Type B pancreatic cell (in vitro differentiated cells): ENCODE measurements at regions not wholly inside any gene's neighbourhood (a gene's known extent, or its start where the extent isn't known, plus 50 kb on each side); places are given as distances from the start of the nearest gene placed in this dataset.

ENCODE experiments used
- DNase-seq: peaks from one replicate; pipeline ENCODE4 v3.0.0; 2021; ENCODE audit warnings: mixed read lengths; ENCODE audit not compliant: unreplicated experiment; ENCODE audit errors: extremely low spot score
- H3K27ac Mint-ChIP-seq: 2 replicates; pipeline ENCODE4 v1.8.0; 2021; ENCODE audit warnings: mild to moderate bottlenecking, mixed read lengths
- H3K27me3 Mint-ChIP-seq: 2 replicates; pipeline ENCODE4 v1.8.0; 2021; ENCODE audit warnings: mixed read lengths
- H3K36me3 Mint-ChIP-seq: 2 replicates; pipeline ENCODE4 v1.8.0; 2021; ENCODE audit warnings: mixed read lengths
- H3K4me1 Mint-ChIP-seq: one replicate; pipeline ENCODE4 v1.8.0; 2021; ENCODE audit warnings: mixed read lengths; ENCODE audit not compliant: unreplicated experiment
- H3K4me3 Mint-ChIP-seq: 2 replicates; pipeline ENCODE4 v1.8.0; 2021; ENCODE audit warnings: mild to moderate bottlenecking, mixed read lengths
- H3K9me3 Mint-ChIP-seq: 2 replicates; pipeline ENCODE4 v1.8.0; 2021; ENCODE audit warnings: mixed read lengths
- TF ChIP-seq, protein P1 (sequence below): fragments of 200-600 bp; sonication (generic); conservative IDR thresholded peaks from 2 replicates; pipeline ENCODE4 v1.5.0; 2021; ENCODE audit warnings: antibody characterized with exemption, mild to moderate bottlenecking

DNA sequence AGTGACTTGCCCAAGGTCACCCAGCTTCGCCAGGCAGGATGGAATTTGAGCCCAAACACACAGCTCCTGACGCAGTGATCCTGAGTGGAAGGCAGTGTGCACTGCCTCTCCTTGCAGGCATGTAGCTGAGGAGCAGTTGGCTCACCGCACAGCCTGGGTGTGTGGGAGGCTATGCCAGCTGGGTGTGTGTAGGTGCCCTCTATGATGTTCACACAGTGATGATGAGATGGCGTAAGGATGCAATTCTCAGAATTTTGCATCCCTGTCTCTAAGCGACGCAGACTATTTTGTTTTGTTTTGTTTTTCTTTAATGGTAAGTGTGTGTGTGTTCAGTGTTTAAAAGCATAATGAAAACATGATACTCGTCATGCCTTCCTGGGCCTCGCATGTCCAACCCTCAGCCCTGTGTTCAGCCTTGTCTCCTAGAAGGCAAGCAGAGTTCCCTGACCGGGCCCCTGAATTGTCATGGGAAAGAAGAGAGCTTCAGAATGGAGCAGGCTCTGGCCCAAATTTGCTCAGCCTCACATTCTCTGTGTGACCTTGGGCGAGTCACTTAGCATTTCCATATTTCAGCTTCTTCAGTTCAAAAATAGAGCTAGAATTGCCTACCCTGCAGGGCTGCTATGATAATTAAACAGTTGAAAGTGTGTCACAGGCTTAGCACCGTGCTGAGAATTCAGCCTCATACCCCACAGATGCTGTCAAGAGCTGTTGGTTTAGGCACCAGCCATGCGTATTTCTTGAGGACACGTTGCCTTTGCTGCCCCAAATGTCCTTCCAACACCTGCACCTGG lies 603.6 kb upstream of the RAB6C start:
- no peaks in the 10 kb centered on the region for H3K36me3 Mint-ChIP-seq
- no peak overlapping the region for H3K4me3 Mint-ChIP-seq
- H3K4me1 Mint-ChIP-seq, result peaks cover 9% of the 10 kb centered on the region
- no peak overlapping the region for H3K27ac Mint-ChIP-seq
- no peaks in the 10 kb centered on the region for H3K9me3 Mint-ChIP-seq
- no peak for DNase-seq
- H3K27me3 Mint-ChIP-seq, result peaks cover 5% of the 10 kb centered on the region
- TF ChIP-seq, protein P1, sequence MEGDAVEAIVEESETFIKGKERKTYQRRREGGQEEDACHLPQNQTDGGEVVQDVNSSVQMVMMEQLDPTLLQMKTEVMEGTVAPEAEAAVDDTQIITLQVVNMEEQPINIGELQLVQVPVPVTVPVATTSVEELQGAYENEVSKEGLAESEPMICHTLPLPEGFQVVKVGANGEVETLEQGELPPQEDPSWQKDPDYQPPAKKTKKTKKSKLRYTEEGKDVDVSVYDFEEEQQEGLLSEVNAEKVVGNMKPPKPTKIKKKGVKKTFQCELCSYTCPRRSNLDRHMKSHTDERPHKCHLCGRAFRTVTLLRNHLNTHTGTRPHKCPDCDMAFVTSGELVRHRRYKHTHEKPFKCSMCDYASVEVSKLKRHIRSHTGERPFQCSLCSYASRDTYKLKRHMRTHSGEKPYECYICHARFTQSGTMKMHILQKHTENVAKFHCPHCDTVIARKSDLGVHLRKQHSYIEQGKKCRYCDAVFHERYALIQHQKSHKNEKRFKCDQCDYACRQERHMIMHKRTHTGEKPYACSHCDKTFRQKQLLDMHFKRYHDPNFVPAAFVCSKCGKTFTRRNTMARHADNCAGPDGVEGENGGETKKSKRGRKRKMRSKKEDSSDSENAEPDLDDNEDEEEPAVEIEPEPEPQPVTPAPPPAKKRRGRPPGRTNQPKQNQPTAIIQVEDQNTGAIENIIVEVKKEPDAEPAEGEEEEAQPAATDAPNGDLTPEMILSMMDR, result no peak

DNA sequence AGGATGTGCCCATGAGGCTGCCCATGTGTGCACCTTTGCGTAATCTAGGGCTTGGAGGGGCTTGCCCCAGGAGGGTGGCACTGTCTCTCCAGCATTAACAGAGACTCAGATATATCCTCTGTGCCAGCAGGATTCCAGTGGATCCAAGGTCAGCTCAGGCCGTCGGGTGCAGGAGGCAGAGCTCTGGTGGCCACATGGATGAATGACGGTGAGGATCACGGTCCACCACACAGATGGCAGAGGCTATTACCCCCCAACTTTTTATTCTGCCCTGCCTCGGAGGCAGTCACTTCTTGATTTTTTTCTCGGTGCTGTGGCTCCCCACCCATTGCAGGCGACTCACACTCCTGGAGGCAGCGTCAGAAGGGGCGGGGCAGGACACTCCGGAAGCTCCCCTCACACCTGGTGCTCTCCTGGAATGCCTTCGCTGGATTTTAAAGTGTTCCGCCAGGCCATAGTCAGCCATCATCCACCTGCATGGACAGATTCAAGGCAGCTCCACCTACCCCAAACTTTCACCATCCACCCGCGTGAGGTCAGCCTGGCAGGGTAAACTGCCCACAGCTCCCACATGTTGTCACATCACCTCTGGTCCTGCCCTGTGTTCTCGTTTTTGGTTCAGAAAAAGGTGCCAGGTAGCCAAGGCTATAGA lies 602.9 kb upstream of the RAB6C start:
- peaks cover 9% of the 10 kb centered on the region for H3K4me1 Mint-ChIP-seq
- no peaks in the 10 kb centered on the region for H3K9me3 Mint-ChIP-seq
- peaks cover 5% of the 10 kb centered on the region for H3K27me3 Mint-ChIP-seq
- no peak overlapping the region for H3K27ac Mint-ChIP-seq
- no peaks in the 10 kb centered on the region for H3K36me3 Mint-ChIP-seq
- no peak for DNase-seq
- TF ChIP-seq, protein P1, result no peak
- H3K4me3 Mint-ChIP-seq, result no peak overlapping the region

DNA sequence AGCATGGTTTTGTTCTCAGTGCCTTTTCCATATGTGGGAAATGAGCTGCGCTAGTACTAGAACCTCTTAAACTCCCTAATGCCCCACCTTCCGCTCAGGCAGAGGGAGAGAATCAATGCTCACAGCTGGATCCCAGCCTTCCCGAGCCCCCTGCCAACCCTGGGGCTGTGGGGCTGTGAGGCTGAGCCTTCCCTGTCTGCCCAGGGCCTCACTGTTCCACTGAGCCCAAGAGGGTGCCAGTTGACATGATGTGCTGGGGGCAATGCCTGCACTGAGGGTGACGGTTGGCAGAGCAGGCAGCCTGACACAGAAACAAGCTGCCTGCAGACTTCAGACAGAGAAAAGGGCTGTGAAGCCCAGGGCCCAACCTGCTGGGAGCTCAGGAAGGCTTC lies 602.4 kb upstream of the RAB6C start:
- Mint-ChIP-seq H3K27me3 (peaks cover 5% of the 10 kb centered on the region), H3K9me3 (no peaks in the 10 kb centered on the region), H3K4me1 (peaks cover 6% of the 10 kb centered on the region), H3K36me3 (no peaks in the 10 kb centered on the region), H3K27ac (no peak overlapping the region), H3K4me3 (no peak overlapping the region)
- DNase-seq, result no peak
- TF ChIP-seq, protein P1, result no peak

DNA sequence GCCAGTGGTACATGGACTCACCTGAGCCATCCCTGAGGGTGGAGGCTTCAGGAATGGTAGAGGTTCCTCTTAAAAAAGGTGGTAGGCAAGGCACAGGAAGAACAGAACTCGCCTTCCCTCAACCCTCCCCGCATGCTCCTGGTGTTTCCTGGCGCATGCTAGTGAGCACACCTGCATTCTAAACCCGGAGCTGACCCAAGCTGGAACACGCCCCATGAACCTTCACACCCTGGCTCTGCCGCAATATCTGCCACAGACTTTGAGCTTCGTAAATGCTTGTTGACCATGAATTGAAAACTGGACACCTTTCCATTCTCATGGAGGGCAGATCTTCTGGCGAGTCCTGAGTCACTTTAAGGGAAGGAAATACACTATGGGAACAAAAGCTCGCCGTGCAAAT lies 601.3 kb upstream of the RAB6C start:
- Mint-ChIP-seq H3K4me3 (no peak overlapping the region), H3K4me1 (peaks cover 3% of the 10 kb centered on the region), H3K9me3 (no peaks in the 10 kb centered on the region), H3K27ac (no peak overlapping the region), H3K27me3 (peaks cover 5% of the 10 kb centered on the region), H3K36me3 (no peaks in the 10 kb centered on the region)
- no peak for DNase-seq
- TF ChIP-seq, protein P1, result no peak

GRCh38 chr2:129379411-129379810 lies 600.1 kb upstream of the RAB6C start:
- Mint-ChIP-seq H3K4me1 (peaks cover 3% of the 10 kb centered on the region), H3K27ac (no peak overlapping the region), H3K9me3 (no peaks in the 10 kb centered on the region), H3K4me3 (no peak overlapping the region), H3K27me3 (peaks cover 5% of the 10 kb centered on the region), H3K36me3 (no peaks in the 10 kb centered on the region)
- DNase-seq, result no peak
- TF ChIP-seq, protein P1, result no peak
